Caki2 (cell line): ENCODE measurements at regions not wholly inside any gene's neighbourhood (a gene's known extent, or its start where the extent isn't known, plus 50 kb on each side); places are given as distances from the start of the nearest gene placed in this dataset.

Experiments
- DNase-seq: peaks from one replicate; pipeline ENCODE4 v3.0.0-alpha.2; 2015; ENCODE audit warnings: low read depth
- in situ Hi-C: cut with HindIII; loops from 2 replicates; pipeline ENCODE4 v1.10.0; 2016; ENCODE audit warnings: low sequenced_read_pairs, low pct_unique_long_range_greater_than_20kb, mixed read lengths

- in situ Hi-C loops = no loop called here
- no peak for DNase-seq
Observed at GRCh38 chr11:115050756-115051155, 372.4 kb downstream of the NXPE2 start.

GRCh38 chr11:115051938-115052590 is 373.7 kb downstream of the NXPE2 start:
- no peak for DNase-seq
- in situ Hi-C loops = no loop called here

DNA sequence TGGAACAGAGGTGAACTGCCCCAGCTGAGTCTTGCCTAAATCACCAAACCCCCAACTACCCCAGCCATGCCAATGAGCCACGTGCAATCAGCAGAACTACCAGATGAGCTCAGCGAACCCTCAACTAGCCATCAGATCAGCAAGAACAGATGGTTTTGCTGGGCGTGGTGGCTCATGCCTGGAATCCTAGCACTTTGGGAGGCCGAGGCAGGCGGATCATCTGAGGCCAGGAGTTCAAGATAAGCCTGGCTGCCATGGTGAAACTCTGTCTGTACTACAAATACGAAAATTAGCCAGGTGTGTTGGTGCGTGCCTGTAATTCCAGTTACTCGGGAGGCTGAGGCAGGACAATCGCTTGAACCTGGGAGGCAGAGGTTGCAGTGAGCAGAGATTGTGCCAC is 374.3 kb downstream of the NXPE2 start:
- no peak for DNase-seq
- in situ Hi-C loops = no loop called here

DNA sequence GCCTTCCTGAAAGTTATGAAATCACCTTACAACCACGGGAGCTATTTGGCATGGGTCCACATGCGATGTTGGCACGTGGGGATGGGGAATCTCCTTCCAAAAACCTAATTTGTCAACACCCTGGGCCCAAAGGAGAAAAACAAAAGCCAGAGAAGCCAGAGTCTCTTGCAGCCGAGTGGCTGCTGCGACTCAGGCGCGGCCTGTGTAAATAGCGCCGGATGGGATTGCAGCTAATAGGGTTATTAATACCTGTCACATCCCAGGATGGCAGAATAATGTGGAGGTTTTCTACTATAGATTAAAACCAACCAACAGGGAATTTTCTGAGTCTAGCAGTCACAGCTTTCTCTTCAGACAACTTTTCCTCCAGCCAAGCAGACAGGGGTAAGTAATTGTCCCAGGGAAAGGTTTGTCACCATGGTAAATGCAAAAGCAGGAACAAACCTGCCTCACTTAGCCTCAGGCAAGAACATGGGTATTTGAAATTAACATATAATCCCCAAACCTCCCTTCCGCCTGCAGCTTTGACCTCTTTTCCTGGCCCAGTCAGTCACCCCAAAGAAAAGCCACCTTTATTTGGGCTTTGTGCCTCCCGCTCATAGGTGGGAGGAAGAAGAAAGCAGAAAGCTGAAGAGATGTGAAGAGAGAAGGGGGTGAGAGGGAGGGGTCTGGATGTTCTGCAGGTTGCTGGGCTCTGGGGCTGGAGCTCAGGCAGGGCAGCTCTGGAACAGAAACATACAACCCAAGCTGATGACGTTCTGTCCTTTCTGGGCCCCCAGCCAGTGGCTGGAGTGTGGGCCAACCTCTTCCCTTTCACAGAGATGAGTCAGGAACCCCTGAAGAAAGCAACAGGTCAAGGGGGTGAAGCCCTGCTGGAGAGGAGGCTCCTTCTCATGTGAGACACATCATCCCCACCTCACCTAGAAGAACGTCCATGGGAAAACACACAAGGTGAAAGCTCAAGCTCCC is 376.5 kb downstream of the NXPE2 start:
- in situ Hi-C loops = no loop called here
- DNase-seq = no peak

- in situ Hi-C loops = no loop called here
- DNase-seq = no peak
Observed at GRCh38 chr11:115056514-115056913, 378.2 kb downstream of the NXPE2 start.

- in situ Hi-C loops = no loop called here
- no peak for DNase-seq
Observed at GRCh38 chr11:115060840-115061239, 382.5 kb downstream of the NXPE2 start.

GRCh38 chr11:115065314-115065713 is 387.0 kb downstream of the NXPE2 start:
- in situ Hi-C loops = no loop called here
- no peak for DNase-seq

DNA sequence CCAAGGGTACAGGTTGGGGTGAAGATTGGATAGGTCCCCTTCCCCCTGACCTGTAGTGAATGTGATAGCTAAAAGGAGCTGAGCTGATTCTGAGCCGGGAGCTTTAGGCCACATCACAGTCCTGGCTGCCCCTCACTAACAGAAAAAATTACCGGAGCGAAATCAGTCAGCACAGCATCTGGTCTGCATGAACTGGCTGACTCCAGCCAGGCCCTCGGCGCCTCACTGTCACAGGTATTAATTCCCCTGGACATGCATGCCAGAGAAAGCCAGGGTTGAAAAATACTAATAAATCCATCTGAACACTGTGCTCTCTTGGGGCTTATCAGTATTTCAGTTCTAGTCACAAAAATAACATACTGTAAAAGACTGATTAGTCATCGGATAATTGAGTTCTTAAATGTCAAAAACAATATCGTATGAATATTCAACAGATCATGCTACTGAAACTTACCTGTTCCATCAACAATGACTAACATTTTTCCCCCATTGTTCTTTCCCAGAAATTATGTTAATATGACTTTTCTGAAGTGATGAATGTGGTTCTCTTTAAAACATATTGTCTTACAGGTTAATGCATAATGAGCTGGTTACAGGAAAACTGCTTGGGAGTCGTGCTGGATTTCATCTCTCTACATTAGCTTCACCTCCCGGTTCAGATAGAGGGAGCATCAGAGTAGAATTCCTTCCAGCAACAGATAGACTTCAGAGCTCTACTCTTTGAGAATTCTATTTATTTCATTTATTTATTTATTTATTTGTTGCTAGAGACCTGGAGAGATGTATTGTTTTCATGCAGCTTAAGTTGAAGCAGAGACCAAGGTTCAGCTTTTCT is 387.7 kb downstream of the NXPE2 start:
- no peak for DNase-seq
- in situ Hi-C loops = no loop called here

DNA sequence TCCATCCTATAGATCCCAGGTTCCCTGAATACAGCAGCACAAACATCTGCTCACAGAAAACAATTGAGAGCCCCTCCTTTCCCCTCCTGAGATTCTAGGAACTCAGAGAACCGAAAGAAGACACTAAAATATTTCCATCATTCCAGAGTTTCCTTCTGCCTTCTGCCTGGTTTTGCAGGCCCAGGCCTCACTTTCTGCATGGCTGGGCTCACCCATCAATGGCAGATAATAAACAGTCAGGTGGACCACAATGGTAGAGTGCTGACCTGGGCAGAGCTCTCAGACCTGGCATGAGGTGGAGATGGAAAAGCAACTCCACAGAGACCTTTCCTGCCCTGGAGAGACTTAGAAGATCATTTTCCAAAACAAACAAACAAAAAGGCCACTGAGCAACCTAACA is 389.1 kb downstream of the NXPE2 start:
- in situ Hi-C loops = no loop called here
- DNase-seq = no peak

DNA sequence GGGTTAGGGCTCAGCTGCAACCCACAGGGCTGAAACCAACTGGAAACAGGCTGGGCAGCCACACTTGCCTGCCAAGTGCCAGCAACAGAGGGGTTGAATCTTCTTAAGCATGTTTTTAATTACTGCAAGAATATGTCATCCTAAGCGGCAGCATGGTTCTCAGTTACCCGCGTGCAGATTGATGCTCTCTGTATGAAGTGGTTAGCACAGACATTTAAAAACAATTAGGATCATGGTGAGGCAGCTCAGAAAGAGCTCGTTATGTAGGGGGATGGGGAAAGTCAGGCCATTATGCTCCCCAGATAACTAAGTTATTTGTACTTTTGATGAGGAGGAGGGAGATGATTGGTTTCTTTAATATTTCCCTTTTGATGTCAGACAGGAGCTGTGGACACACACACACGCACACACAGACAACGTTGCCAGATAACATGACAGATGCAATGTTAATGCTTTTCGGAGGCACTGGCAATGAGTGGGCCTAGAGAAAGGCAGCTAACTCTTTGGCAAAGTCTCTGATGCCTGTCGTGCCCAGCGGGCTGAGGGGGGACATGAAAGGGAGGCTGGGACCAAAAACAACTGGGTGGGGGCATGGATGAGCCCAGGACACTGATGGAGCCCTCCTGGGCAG is 389.7 kb downstream of the NXPE2 start:
- no peak for DNase-seq
- in situ Hi-C loops = no loop called here

- DNase-seq = no peak
- in situ Hi-C loops = no loop called here
Observed at GRCh38 chr11:115069599-115069998, 391.3 kb downstream of the NXPE2 start.

DNA sequence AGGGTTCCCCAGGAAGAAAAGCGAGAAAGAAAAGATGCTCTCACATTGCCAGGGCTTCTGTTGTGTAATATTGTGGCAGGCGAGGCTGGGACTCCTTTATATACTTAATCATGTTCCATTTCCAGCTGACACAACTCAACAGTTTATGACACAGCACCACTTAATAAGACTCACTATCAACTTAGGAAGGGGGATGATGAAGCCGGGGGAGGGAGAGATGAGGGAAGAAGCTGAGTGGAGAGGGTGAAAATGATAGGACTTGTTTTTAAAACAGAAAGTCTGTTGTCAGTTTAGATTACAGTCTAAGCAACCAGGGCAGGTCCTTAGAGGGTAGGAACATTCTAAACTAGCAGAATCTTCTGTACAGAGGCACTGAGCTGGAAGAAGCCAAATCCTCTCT is 397.0 kb downstream of the NXPE2 start:
- in situ Hi-C loops = no loop called here
- DNase-seq = no peak

- in situ Hi-C loops = no loop called here
- DNase-seq = no peak
Observed at GRCh38 chr11:115077740-115078139, 399.4 kb downstream of the NXPE2 start.

DNA sequence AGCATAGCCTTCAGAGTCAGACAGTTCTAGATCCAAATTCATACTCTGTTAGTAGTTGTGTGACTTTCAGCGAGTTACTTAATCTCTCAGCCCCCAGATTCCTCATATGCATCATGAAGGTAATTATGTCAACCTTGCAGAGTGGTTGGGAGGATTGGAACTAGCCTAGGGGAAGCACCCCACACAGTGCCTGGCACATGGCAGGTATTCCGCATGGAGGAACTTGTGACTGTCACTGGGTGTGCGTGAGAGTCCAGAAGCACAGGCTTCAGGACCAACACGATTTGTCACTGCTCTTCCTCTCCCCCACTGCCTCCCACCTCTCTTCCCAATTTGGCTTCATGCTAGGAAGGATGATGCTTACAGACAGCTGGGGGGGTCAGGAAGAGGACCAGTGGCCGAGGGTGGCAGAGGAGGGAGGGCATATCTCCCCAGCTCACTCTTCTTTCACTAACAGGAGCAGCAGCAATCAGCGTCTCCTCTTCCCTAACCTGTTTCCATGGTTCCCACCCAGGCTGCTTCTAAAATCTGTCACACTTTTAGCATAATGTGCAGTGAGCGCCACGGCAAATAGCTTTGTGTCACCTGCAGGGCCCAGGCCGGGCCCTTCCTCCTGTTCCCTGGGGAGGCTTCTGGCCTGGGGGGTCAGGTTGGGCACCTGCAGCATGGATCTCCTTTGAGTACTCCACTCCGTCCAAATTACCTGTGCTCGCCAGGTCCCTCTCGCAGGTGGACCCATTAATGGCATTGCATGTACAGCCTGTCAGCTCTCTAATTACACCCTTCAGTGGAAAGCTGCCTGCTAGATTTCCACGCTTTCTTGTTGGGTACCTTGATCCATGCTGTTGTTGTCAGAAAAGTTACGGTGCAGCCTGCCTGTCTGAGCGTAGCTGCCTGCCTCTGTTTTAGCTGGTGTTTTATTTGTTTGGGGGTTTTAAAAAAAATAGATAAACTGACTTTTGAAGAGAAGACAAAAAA is 400.4 kb downstream of the NXPE2 start:
- in situ Hi-C loops = no loop called here

GRCh38 chr11:115080923-115081680 is 402.8 kb downstream of the NXPE2 start:
- no peak for DNase-seq
- in situ Hi-C loops = no loop called here

More for the DNA sequence above, 400.4 kb downstream of the NXPE2 start:
- DNase-seq = no peak

GRCh38 chr11:115081972-115082371 is 403.6 kb downstream of the NXPE2 start:
- in situ Hi-C loops = no loop called here
- no peak for DNase-seq
